K562 (cell line): ENCODE measurements at regions not wholly inside any gene's neighbourhood (a gene's known extent, or its start where the extent isn't known, plus 50 kb on each side); places are given as distances from the start of the nearest gene placed in this dataset.

Experiments used
- ATAC-seq: fragments of 200-7000 bp; cut with Tn5 transposase; 3 replicates; pipeline ENCODE4 v1.9.1; 2020; ENCODE audit warnings: moderate library complexity
- BruUV-seq: library from RNA; stranded (reverse); fragments of 400-500 nt; replicated peaks from 2 replicates; lab custom pipeline; 2021; lab: Mats Ljungman, UMichigan
- CTCF ChIA-PET: fragments of 300-600 bp; formaldehyde crosslinking; extraction: SDS; loops from one replicate; lab custom pipeline; 2021; ENCODE audit warnings: low intra/inter-chr PET ratio; lab: Yijun Ruan, JAX
- POLR2A ChIA-PET: fragments of 300-600, 350-650 bp; sonication (Branson Sonifier 250); formaldehyde crosslinking; extraction: SDS; loops from one replicate; lab custom pipeline; 2021; ENCODE audit warnings: antibody characterized with exemption, inconsistent platforms; lab: Yijun Ruan, JAX
- DNase-seq, 4 experiments: peaks; one replicate each; pipeline versions ENCODE4 v3.0.0 to v3.0.0-alpha.2; 2011 to 2018; ENCODE audit warnings: low spot score in 3 of 4, mixed read lengths in 3 of 4; ENCODE audit errors: extremely low read depth in 1 of 4
- FAIRE-seq: peaks from 2 replicates; lab custom pipeline; 2011; peaks lifted over from hg19 to GRCh38; lab: Jason Lieb, UNC
- H2AFZ ChIP-seq: 2 replicates; pipeline ENCODE4 v1.6.0; 2011; ENCODE audit warnings: low read depth, low read length, control low read depth, inconsistent platforms
- H3K27ac ChIP-seq: fragments of 200-600 bp; 3 replicates; pipeline ENCODE4 v1.8.0; 2011; ENCODE audit warnings: low read depth, mild to moderate bottlenecking, control low read depth, inconsistent platforms, low read length, moderate library complexity, mixed read lengths; ENCODE audit errors: extremely low read depth
- H3K27me3 ChIP-seq, 2 experiments: fragments of 300-600 bp in 1 of 2; 2 replicates in 1 of 2; 3 replicates in 1 of 2; pipeline versions ENCODE4 v1.6.0 to v1.8.0; 2011; ENCODE audit warnings: inconsistent platforms in 2 of 2, low read length in 2 of 2, mild to moderate bottlenecking in 1 of 2, mixed read lengths in 1 of 2, moderate library complexity in 1 of 2; ENCODE audit not compliant: control insufficient read depth in 2 of 2, insufficient read depth in 2 of 2
- H3K36me3 ChIP-seq: fragments of 300-600 bp; 3 replicates; pipeline ENCODE4 v1.8.0; 2011; ENCODE audit warnings: mild to moderate bottlenecking, low read length, inconsistent platforms; ENCODE audit not compliant: control insufficient read depth, insufficient read depth
- H3K4me1 ChIP-seq, 2 experiments: fragments of 200-600 bp in 1 of 2; replicated peaks in 1 of 2; 2 replicates in 1 of 2; 3 replicates in 1 of 2; pipeline versions ENCODE4 v1.5.1 to v1.8.0; 2011; ENCODE audit warnings: inconsistent platforms in 2 of 2, low read length in 2 of 2, mild to moderate bottlenecking in 1 of 2, mixed read lengths in 1 of 2, moderate library complexity in 1 of 2; ENCODE audit not compliant: control insufficient read depth in 2 of 2, insufficient read depth in 2 of 2
- H3K4me2 ChIP-seq: 2 replicates; pipeline ENCODE4 v1.6.1; 2011; ENCODE audit warnings: low read length, control low read depth, inconsistent platforms, mixed read lengths; ENCODE audit not compliant: insufficient read depth
- H3K4me3 ChIP-seq: fragments of 200-600 bp; sonication (generic), shearing (Covaris generic); 2 replicates; pipeline ENCODE4 v1.5.1; 2016; ENCODE audit warnings: control low read depth, inconsistent platforms
- H3K79me2 ChIP-seq: fragments of 200-600 bp; 3 replicates; pipeline ENCODE4 v1.8.0; 2011; ENCODE audit warnings: low read length, inconsistent platforms; ENCODE audit not compliant: control insufficient read depth, insufficient read depth
- H3K9ac ChIP-seq, 2 experiments: 2 replicates each; pipeline versions ENCODE4 v1.6.0 to v1.6.1; 2011; ENCODE audit warnings: low read depth in 2 of 2, low read length in 2 of 2, control low read depth in 1 of 2, inconsistent platforms in 1 of 2, mild to moderate bottlenecking in 1 of 2, mixed read lengths in 1 of 2; ENCODE audit not compliant: insufficient read depth in 1 of 2
- H3K9me1 ChIP-seq: one replicate; pipeline ENCODE4 v1.6.0; 2011; ENCODE audit warnings: inconsistent platforms, mild to moderate bottlenecking, low read length, moderate library complexity; ENCODE audit not compliant: control insufficient read depth, insufficient read depth
- H3K9me3 ChIP-seq: replicated peaks from 2 replicates; pipeline ENCODE4 v1.5.1; 2011; ENCODE audit warnings: low read depth, low read length, inconsistent platforms; ENCODE audit not compliant: control insufficient read depth, insufficient read depth
- H4K20me1 ChIP-seq: replicated peaks from 2 replicates; pipeline ENCODE4 v1.6.1; 2011; ENCODE audit warnings: low read length, inconsistent platforms, mixed read lengths; ENCODE audit not compliant: control insufficient read depth, insufficient read depth
- CC2D1A ChIP-seq: fragments of 450-650 bp; IDR thresholded peaks from 2 replicates; pipeline ENCODE4 v1.6.1; 2017; ENCODE audit warnings: mild to moderate bottlenecking
- E4F1 ChIP-seq: fragments of 250-450 bp; sonication (Bioruptor Pico); IDR thresholded peaks from 2 replicates; pipeline ENCODE4 v1.5.0; 2021; ENCODE audit warnings: mild to moderate bottlenecking, borderline replicate concordance
- EP400 ChIP-seq: fragments of 450-650 bp; IDR thresholded peaks from 2 replicates; pipeline ENCODE4 v1.6.1; 2017; ENCODE audit warnings: antibody characterized with exemption, mild to moderate bottlenecking, moderate library complexity
- FOXJ2 ChIP-seq: fragments of 200-800 bp; sonication (Bioruptor generic); IDR thresholded peaks from 2 replicates; pipeline ENCODE4 v1.6.1; 2016; ENCODE audit warnings: missing genetic modification characterization, missing compliant biosample characterization
- GABPB1 ChIP-seq: sonication (generic); formaldehyde crosslinking; IDR thresholded peaks from 2 replicates; pipeline ENCODE4 v1.8.0; 2022; ENCODE audit warnings: mild to moderate bottlenecking, missing genetic modification reagents
- HMG20A ChIP-seq: fragments of 450-650 bp; formaldehyde crosslinking; conservative IDR thresholded peaks from 2 replicates; pipeline ENCODE4 v1.4.0; 2020; ENCODE audit warnings: mild to moderate bottlenecking, mixed read lengths
- KLF1 ChIP-seq: fragments of 450-650 bp; IDR thresholded peaks from 2 replicates; pipeline ENCODE4 v1.6.1; 2016; ENCODE audit warnings: missing genetic modification characterization, missing compliant biosample characterization
- NR2C2 ChIP-seq, 2 experiments: fragments of 200-800 bp in 1 of 2; sonication (Bioruptor generic) in 1 of 2; sonication (generic) in 1 of 2; formaldehyde crosslinking in 1 of 2; IDR thresholded peaks; 2 replicates each; pipeline versions ENCODE4 v1.6.1 to v1.8.0; 2016 to 2022; ENCODE audit warnings: mild to moderate bottlenecking in 1 of 2, missing compliant biosample characterization in 1 of 2, missing genetic modification characterization in 1 of 2, missing genetic modification reagents in 1 of 2
- PHF20 ChIP-seq: fragments of 450-650 bp; IDR thresholded peaks from 2 replicates; pipeline ENCODE4 v1.6.1; 2018; ENCODE audit not compliant: partially characterized antibody
- SAP30 ChIP-seq: fragments of 200-600 bp; sonication (generic); IDR thresholded peaks from 2 replicates; pipeline ENCODE4 v1.6.1; 2012; ENCODE audit warnings: borderline replicate concordance, low read depth, mild to moderate bottlenecking, moderate library complexity, low read length, control low read depth, inconsistent platforms; ENCODE audit not compliant: insufficient read depth, poor library complexity, severe bottlenecking
- WGBS: fragments of 100-300 bp; shearing (Covaris generic); methylation state at CpG from one replicate; pipeline ENCODE4 v1.1.6; 2016; ENCODE audit warnings: low coverage, mixed read lengths; ENCODE audit not compliant: insufficient coverage; ENCODE audit errors: missing lambda C conversion rate; 5-methylcytosine and 5-hydroxymethylcytosine counted together
- in situ Hi-C: fragments of 300-500 bp; cut with MboI; formaldehyde crosslinking; loops from 4 replicates; pipeline ENCODE4 v1.15.0; 2018; ENCODE audit warnings: inconsistent platforms, mixed read lengths
- intact Hi-C: fragments of 100-400 bp; cut with micrococcal nuclease; formaldehyde crosslinking; loops from 2 replicates; pipeline ENCODE4 v1.14.2; 2022

DNA sequence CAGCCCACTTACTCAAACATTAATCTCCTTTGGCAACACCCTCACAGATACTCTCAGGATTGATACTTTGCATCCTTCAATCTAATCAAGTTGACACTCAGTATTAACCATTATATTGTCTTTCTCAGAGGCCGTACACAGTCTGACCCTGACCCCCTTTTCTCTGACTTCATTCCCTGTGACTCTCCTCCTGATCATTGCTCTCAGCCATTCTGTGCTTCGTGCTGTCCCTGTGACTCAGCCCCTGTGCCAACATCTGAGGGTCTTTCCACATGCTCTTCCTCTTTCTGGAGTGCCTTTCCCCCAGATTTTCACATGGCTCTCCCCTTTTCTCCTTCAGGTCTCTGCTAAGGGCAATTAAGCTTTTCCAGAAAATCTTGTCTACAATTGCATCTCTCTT lies 289.0 kb upstream of the PHYHIPL start:
- Histone ChIP-seq H3K79me2 (no peaks in the 10 kb centered on the region), H3K4me3 (no peak overlapping the region), H3K9me1 (no peaks in the 10 kb centered on the region), H3K27me3 (no peaks in the 10 kb centered on the region), H3K9me3 (no peaks in the 10 kb centered on the region), H4K20me1 (no peaks in the 10 kb centered on the region), H3K4me2 (no peak overlapping the region), H3K4me1 (no peaks in the 10 kb centered on the region), H3K9ac (no peak overlapping the region), H2AFZ (no peak overlapping the region), H3K27ac (no peak overlapping the region), H3K36me3 (no peaks in the 10 kb centered on the region)
- ATAC-seq, result no peak
- POLR2A ChIA-PET, result no interaction called here
- no peak for DNase-seq
- FAIRE-seq, result no peak
- 0% methylated on average over 2 of the region's 2 CpGs for WGBS
- BruUV-seq, result no TSS peak
- no peak for TF ChIP-seq SAP30
- TF ChIP-seq EP400, result no peak
- no peak for TF ChIP-seq NR2C2 (CRISPR knock-in tag; IDR thresholded peaks at IDR 0.05)
- TF ChIP-seq NR2C2 (tag; IDR thresholded peaks at IDR 0.05), result no peak
- no peak for TF ChIP-seq FOXJ2 (tag)
- no peak for TF ChIP-seq HMG20A (CRISPR knock-in tag)
- TF ChIP-seq GABPB1 (CRISPR knock-in tag), result no peak
- no peak for TF ChIP-seq E4F1 (CRISPR knock-in tag)
- TF ChIP-seq CC2D1A, result no peak
- TF ChIP-seq KLF1, result no peak
- TF ChIP-seq PHF20, result no peak
- in situ Hi-C loops, result no loop called here
- CTCF ChIA-PET, result no interaction called here
- intact Hi-C loops, result no loop called here
